Astrocyte of the hippocampus (primary cell): ENCODE measurements at regions not wholly inside any gene's neighbourhood (a gene's known extent, or its start where the extent isn't known, plus 50 kb on each side); places are given as distances from the start of the nearest gene placed in this dataset.
A peak's percentile ranks its signal among the peaks of the same experiment; 100 is the strongest.

Experiments
- DNase-seq: peaks from one replicate; pipeline ENCODE4 v3.0.0; 2011; ENCODE audit warnings: low read depth, low spot score

- DNase-seq: no peak
These were observed 116.3 kb upstream of the ADAMTS5 start for GRCh38 chr21:27083144-27083543.

GRCh38 chr21:27082431-27083010, 115.6 kb upstream of the ADAMTS5 start:
- DNase-seq: no peak

GRCh38 chr21:27079636-27080240, 112.8 kb upstream of the ADAMTS5 start:
- DNase-seq: no peak

GRCh38 chr21:27078915-27079314, 112.0 kb upstream of the ADAMTS5 start:
- no peak for DNase-seq

- DNase-seq: no peak
These were observed 110.6 kb upstream of the ADAMTS5 start for GRCh38 chr21:27077501-27077900.

- DNase-seq: peak; percentile 10
These were observed 109.1 kb upstream of the ADAMTS5 start for GRCh38 chr21:27076025-27076424.

GRCh38 chr21:27070861-27071670, 104.2 kb upstream of the ADAMTS5 start:
- DNase-seq: no peak

- DNase-seq: no peak
These were observed 101.9 kb upstream of the ADAMTS5 start for GRCh38 chr21:27068811-27069210.

- no peak for DNase-seq
These were observed 100.3 kb upstream of the ADAMTS5 start for GRCh38 chr21:27067226-27067625.

GRCh38 chr21:27062443-27062842, 95.6 kb upstream of the ADAMTS5 start:
- no peak for DNase-seq

GRCh38 chr21:27061770-27062169, 94.9 kb upstream of the ADAMTS5 start:
- DNase-seq: no peak

GRCh38 chr21:27060190-27060589, 93.3 kb upstream of the ADAMTS5 start:
- no peak for DNase-seq

GRCh38 chr21:27058673-27059605, 92.1 kb upstream of the ADAMTS5 start:
- no peak for DNase-seq

GRCh38 chr21:27057997-27058396, 91.1 kb upstream of the ADAMTS5 start:
- no peak for DNase-seq

GRCh38 chr21:27047658-27048314, 80.9 kb upstream of the ADAMTS5 start:
- DNase-seq: no peak

- DNase-seq: no peak
These were observed 80.4 kb upstream of the ADAMTS5 start for GRCh38 chr21:27047283-27047657.

- no peak for DNase-seq
These were observed 78.5 kb upstream of the ADAMTS5 start for GRCh38 chr21:27045281-27045985.

- DNase-seq: no peak
These were observed 76.5 kb upstream of the ADAMTS5 start for GRCh38 chr21:27043377-27043776.

- DNase-seq: peak; percentile 34
These were observed 74.0 kb upstream of the ADAMTS5 start for GRCh38 chr21:27040738-27041469.

- DNase-seq: no peak
These were observed 69.9 kb upstream of the ADAMTS5 start for GRCh38 chr21:27036736-27037301.
